Ishikawa (cell line): ENCODE measurements at regions not wholly inside any gene's neighbourhood (a gene's known extent, or its start where the extent isn't known, plus 50 kb on each side); places are given as distances from the start of the nearest gene placed in this dataset.

Source experiments
- CEBPB ChIP-seq: IDR thresholded peaks from 2 replicates; pipeline ENCODE4 v1.6.1; 2012
- CREB1 ChIP-seq: IDR thresholded peaks from 2 replicates; pipeline ENCODE4 v1.6.1; 2012; ENCODE audit warnings: low read depth
- EGR1 ChIP-seq: IDR thresholded peaks from 2 replicates; pipeline ENCODE4 v1.6.1; 2012
- EP300 ChIP-seq: IDR thresholded peaks from 2 replicates; pipeline ENCODE4 v1.6.1; 2012; ENCODE audit warnings: borderline replicate concordance
- NFIC ChIP-seq: IDR thresholded peaks from 2 replicates; pipeline ENCODE4 v1.6.1; 2012
- RAD21 ChIP-seq: IDR thresholded peaks from 2 replicates; pipeline ENCODE4 v1.6.1; 2012; ENCODE audit warnings: low read depth
- TAF1 ChIP-seq: IDR thresholded peaks from 2 replicates; pipeline ENCODE4 v1.6.1; 2012; ENCODE audit warnings: low read depth, mild to moderate bottlenecking
- TCF12 ChIP-seq: IDR thresholded peaks from 2 replicates; pipeline ENCODE4 v1.6.1; 2012; ENCODE audit warnings: low read depth
- TEAD4 ChIP-seq: IDR thresholded peaks from 2 replicates; pipeline ENCODE4 v1.6.1; 2012
- YY1 ChIP-seq: IDR thresholded peaks from 2 replicates; pipeline ENCODE4 v1.6.1; 2012; ENCODE audit warnings: low read depth
- TF ChIP-seq, protein P1 (sequence below): IDR thresholded peaks from 2 replicates; pipeline ENCODE4 v1.6.1; 2012; ENCODE audit warnings: low read depth, mild to moderate bottlenecking
- TF ChIP-seq, protein P2 (sequence below): IDR thresholded peaks from 2 replicates; pipeline ENCODE4 v1.6.1; 2012
- TF ChIP-seq, protein P3 (sequence below): IDR thresholded peaks from 2 replicates; pipeline ENCODE4 v1.6.1; 2012

DNA sequence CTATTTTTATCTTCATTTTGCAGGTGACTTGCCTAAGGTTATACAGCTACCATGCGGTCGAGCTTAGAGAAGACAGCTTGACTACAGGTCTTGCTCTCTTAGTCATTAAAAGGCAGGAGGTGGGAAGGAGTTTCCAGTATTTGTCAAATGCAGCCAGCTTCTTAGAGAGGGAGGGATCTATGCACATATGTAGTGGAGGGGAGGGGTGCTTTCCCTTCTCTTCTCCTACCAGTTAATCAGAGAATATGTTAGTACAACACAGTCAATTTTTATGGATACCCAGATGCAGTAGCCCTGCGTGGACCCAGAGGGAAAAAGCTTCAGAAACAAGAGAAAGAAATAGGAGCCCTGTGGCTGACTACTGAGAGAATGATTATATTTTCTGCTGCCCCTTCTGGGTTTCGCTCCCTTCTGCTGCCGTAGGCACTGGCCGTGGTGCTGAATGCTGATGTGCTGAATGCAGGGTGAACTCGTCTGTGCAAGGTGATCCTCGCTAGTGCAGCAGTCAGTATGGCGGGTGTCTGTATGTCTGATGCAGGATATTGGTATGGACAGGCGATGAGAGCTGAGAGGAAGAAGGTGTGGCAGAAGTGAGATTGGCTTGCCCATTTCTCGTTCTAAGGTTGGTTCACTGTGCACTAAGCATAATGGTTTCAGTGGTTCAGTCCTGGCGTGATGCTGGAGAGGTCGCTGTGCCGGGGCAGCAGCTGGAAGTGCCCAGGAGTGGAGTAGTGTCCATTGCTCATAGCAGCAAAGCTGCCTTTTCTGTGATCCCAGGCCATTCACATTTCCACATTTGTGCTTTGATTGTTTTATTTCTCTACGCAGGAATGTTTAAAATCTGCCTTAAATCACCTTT is 189.2 kb upstream of the PODXL start:
- TF ChIP-seq EGR1: no peak
- TF ChIP-seq, protein P1, sequence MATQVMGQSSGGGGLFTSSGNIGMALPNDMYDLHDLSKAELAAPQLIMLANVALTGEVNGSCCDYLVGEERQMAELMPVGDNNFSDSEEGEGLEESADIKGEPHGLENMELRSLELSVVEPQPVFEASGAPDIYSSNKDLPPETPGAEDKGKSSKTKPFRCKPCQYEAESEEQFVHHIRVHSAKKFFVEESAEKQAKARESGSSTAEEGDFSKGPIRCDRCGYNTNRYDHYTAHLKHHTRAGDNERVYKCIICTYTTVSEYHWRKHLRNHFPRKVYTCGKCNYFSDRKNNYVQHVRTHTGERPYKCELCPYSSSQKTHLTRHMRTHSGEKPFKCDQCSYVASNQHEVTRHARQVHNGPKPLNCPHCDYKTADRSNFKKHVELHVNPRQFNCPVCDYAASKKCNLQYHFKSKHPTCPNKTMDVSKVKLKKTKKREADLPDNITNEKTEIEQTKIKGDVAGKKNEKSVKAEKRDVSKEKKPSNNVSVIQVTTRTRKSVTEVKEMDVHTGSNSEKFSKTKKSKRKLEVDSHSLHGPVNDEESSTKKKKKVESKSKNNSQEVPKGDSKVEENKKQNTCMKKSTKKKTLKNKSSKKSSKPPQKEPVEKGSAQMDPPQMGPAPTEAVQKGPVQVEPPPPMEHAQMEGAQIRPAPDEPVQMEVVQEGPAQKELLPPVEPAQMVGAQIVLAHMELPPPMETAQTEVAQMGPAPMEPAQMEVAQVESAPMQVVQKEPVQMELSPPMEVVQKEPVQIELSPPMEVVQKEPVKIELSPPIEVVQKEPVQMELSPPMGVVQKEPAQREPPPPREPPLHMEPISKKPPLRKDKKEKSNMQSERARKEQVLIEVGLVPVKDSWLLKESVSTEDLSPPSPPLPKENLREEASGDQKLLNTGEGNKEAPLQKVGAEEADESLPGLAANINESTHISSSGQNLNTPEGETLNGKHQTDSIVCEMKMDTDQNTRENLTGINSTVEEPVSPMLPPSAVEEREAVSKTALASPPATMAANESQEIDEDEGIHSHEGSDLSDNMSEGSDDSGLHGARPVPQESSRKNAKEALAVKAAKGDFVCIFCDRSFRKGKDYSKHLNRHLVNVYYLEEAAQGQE: peak; percentile 95

DNA sequence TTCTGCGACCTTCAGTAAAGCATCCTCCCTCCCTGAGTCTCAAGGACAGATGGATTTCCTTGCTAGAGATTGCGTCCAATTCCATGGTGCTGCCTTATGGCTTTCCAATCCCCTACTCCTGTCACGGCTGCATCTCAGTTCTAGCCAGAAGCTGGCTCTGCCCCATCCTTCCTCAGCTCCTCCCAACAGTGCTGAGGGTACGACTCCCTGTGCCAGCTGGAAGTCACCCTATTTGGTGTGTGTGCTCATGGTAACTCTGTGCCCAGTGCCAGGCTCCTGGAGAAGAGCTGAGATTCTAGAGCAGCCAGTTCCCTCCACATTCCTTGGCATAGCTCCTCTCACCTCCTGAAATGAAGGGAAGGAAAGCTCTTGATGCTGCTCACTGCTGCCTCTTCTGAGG is 185.0 kb upstream of the PODXL start:
- TF ChIP-seq, protein P1: no peak
- no peak for TF ChIP-seq TEAD4
- TF ChIP-seq TAF1: no peak
- no peak for TF ChIP-seq RAD21
- TF ChIP-seq, protein P2, sequence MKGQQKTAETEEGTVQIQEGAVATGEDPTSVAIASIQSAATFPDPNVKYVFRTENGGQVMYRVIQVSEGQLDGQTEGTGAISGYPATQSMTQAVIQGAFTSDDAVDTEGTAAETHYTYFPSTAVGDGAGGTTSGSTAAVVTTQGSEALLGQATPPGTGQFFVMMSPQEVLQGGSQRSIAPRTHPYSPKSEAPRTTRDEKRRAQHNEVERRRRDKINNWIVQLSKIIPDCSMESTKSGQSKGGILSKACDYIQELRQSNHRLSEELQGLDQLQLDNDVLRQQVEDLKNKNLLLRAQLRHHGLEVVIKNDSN: no peak
- TF ChIP-seq, protein P3, sequence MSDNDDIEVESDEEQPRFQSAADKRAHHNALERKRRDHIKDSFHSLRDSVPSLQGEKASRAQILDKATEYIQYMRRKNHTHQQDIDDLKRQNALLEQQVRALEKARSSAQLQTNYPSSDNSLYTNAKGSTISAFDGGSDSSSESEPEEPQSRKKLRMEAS: no peak
- TF ChIP-seq YY1: no peak
- no peak for TF ChIP-seq CEBPB
- no peak for TF ChIP-seq TCF12

DNA sequence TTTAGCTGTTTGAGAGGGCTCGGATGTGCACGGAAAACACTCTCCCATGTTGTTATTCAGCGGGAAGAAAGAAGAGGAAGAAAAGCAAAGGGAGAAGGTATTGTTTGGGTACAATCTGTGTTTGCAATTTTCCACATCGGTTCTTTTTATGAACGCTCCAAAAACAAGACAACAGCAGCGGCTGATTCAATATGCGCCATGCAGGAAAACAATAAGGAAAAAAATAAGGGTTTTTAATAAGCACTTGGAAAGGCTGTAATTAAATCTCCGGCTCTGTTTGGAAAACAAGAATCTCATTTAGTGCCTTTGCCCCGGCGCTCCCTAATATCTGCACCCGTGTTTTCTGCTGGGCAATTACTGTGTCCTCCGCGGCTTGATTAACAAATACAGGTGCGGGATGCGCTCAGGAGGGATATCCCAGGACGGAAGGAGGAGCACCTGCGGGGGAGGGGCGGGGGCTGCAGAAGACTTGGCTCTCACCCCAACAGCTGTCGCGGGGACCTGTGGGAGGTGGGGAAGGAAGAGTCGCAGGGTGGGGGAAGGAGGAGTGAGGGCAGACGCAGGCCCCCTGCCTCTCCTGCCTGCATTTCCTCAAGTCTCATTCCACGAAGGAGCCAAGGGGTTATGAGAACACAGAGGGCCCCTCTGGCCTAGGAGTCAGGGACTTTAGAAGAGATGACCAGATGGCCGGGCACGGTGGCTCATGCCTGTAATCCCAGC is 181.5 kb upstream of the PODXL start:
- TF ChIP-seq, protein P2: no peak
- TF ChIP-seq TEAD4: no peak
- no peak for TF ChIP-seq NFIC
- no peak for TF ChIP-seq CREB1
- TF ChIP-seq, protein P3: no peak

DNA sequence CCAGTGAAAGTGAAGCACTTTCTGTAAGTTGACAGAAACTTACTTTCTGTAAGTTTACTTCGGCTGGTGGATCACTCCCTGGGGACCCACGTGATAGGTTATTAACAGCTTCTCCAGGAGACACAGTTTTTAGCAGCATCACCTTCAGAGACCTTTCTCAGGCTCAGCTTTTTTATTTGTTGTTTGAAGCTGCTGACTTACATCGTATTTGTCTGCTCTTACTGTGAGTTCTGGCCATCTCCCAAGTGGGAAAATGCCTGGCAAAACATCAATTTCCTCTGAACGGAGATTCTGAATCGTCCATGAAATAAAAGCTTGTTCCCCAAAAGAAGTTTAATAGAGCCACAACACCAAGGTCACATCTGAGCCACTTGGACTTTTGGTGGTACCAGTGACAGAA is 178.7 kb upstream of the PODXL start:
- TF ChIP-seq TAF1 (no peak), EP300 (no peak), NFIC (no peak), TCF12 (no peak), YY1 (no peak)
- TF ChIP-seq, protein P3: no peak
- TF ChIP-seq, protein P1: no peak

DNA sequence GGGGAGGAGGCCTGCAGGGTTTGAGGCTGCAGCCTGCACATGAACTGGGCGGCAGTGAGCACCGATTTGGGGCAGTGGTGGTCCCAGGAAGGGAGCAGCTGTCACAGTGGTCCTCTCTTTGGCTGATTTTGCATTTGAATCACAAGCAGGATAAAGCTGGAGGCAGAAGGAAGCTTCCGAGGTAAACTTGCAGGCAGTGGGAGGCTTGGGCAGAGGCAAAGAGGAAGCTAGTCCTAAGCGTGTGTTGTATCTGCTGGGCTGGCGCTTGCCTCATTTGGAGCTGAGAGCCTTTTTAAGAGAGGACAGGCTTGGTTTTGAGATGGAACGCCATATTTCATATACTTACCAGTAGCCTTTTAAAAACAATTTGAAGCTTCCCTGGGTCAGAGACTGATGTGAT is 177.2 kb upstream of the PODXL start:
- TF ChIP-seq EP300: no peak
- TF ChIP-seq TAF1: no peak
- TF ChIP-seq, protein P1: no peak
- no peak for TF ChIP-seq NFIC
- TF ChIP-seq CREB1: no peak
- TF ChIP-seq TEAD4: no peak
- no peak for TF ChIP-seq TCF12
- TF ChIP-seq, protein P3: no peak
- TF ChIP-seq EGR1: no peak
